ENCODE measurements at regions not wholly inside any gene's neighbourhood (a gene's known extent, or its start where the extent isn't known, plus 50 kb on each side); places are given as distances from the start of the nearest gene placed in this dataset.

DNA sequence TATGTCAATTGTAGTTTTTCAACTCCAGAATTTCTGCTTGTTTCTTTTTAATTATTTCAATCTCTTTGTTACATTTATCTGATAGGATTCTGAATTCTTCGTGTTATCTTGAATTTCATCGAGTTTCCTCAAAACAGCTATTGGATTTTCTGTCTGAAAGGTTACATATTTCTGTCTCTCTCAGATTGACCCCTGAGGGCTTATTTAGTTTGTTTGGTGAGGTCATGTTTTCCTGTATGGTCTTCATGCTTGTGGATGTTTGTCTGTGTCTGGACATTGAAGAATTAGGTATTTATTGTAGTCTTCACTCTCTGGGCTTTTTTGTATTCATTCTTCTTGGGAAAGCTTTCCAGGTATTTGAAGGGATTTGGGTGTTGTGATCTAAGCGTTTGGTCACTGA, 85.6 kb downstream of the SNAPC1 start:
- no peak overlapping the region for H3K27ac ChIP-seq
- DNase-seq (ENCODE audit: low spot score in 2 of 2), result no peak
- peaks cover 0 to 30% (median 4%) of the 10 kb centered on the region in 4 donors for H3K9me3 ChIP-seq
- no peak overlapping the region for H3K4me3 ChIP-seq
- H3K36me3 ChIP-seq, result no peaks in the 10 kb centered on the region
- TF ChIP-seq EP300 (IDR thresholded peaks at IDR 0.05) (no peak), POLR2A (IDR thresholded peaks at IDR 0.05) (no peak)
- TF ChIP-seq, protein P1, sequence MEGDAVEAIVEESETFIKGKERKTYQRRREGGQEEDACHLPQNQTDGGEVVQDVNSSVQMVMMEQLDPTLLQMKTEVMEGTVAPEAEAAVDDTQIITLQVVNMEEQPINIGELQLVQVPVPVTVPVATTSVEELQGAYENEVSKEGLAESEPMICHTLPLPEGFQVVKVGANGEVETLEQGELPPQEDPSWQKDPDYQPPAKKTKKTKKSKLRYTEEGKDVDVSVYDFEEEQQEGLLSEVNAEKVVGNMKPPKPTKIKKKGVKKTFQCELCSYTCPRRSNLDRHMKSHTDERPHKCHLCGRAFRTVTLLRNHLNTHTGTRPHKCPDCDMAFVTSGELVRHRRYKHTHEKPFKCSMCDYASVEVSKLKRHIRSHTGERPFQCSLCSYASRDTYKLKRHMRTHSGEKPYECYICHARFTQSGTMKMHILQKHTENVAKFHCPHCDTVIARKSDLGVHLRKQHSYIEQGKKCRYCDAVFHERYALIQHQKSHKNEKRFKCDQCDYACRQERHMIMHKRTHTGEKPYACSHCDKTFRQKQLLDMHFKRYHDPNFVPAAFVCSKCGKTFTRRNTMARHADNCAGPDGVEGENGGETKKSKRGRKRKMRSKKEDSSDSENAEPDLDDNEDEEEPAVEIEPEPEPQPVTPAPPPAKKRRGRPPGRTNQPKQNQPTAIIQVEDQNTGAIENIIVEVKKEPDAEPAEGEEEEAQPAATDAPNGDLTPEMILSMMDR (IDR thresholded peaks at IDR 0.05), result no peak
- H3K27me3 ChIP-seq, result no peaks in the 10 kb centered on the region
- 84 to 89% methylated on average over 3 of the region's 3 CpGs for whole genome bisulfite sequencing, 2 donors
- H3K4me1 ChIP-seq, result no peaks in the 10 kb centered on the region

DNA sequence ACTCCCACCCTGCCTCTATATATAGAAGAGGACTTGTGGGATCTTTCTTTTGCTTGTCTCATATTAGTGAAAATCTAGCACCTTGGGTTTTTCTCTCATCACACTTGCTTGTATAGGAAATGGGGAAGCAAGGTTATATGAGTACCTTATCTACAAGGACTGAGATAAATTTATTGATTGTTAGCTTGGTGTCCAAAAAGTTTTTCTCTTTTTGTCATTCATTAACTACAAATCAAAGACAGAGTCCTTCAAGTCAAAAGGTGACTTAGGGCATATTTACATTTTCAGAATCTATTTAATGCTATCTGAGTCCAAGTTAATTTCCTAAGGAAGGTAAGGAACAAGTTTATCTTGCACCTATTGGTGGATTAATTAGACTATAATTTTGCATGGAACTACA, 92.7 kb downstream of the SNAPC1 start:
- no peak for DNase-seq (ENCODE audit: low spot score in 2 of 2)
- Histone ChIP-seq H3K4me1 (no peaks in the 10 kb centered on the region), H3K9me3 (no peaks in the 10 kb centered on the region), H3K27ac (no peak overlapping the region), H3K4me3 (no peak overlapping the region), H3K36me3 (no peaks in the 10 kb centered on the region), H3K27me3 (no peaks in the 10 kb centered on the region)
- TF ChIP-seq EP300 (IDR thresholded peaks at IDR 0.05) (no peak), POLR2A (IDR thresholded peaks at IDR 0.05) (no peak)
- TF ChIP-seq, protein P1 (IDR thresholded peaks at IDR 0.05), result no peak

DNA sequence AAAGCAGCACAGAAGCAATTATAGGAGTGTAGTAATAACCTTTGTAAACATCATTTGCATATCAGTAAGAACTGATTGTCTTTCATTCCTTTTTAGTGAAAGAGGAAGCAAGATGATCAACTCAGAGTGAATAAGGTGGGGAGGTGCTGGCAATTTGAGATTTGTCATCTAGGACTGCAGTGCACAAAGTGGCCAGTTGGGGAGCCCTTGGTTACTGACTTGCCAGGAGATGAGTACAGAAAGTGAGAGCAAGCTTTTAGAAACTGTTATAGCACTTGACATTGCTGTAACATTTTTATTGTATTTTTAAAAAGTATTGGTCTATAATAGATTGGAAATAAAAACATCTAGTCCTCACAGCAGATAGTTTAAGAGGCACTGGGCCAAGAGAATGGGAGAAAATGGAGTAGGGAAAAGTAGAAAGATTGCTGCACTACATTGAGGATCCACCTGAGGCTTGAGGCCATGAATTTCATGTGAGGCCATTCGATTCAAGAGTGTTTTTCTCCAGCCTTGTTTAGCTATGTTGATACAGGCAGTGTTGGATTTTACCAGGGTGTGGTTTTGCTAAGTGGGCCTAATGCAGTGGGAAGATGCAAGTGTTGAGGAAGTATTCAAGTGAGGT, 98.2 kb downstream of the SNAPC1 start:
- Histone ChIP-seq H3K9me3 (peaks cover 0 to 8% (median 0%) of the 10 kb centered on the region in 4 donors), H3K27me3 (no peaks in the 10 kb centered on the region), H3K36me3 (no peaks in the 10 kb centered on the region), H3K27ac (no peak overlapping the region), H3K4me1 (no peaks in the 10 kb centered on the region), H3K4me3 (no peak overlapping the region)
- TF ChIP-seq POLR2A (IDR thresholded peaks at IDR 0.05), result no peak
- no peak for TF ChIP-seq EP300 (IDR thresholded peaks at IDR 0.05)
- TF ChIP-seq, protein P1 (IDR thresholded peaks at IDR 0.05), result peak in 4 of 5 experiments; percentile 17 to 70 (median 44)
- DNase-seq (ENCODE audit: low spot score in 2 of 2), result peak in 1 of 2 donors; percentile 47
- WGBS, 2 donors, result 68 to 69% methylated on average over 1 of the region's 1 CpG

DNA sequence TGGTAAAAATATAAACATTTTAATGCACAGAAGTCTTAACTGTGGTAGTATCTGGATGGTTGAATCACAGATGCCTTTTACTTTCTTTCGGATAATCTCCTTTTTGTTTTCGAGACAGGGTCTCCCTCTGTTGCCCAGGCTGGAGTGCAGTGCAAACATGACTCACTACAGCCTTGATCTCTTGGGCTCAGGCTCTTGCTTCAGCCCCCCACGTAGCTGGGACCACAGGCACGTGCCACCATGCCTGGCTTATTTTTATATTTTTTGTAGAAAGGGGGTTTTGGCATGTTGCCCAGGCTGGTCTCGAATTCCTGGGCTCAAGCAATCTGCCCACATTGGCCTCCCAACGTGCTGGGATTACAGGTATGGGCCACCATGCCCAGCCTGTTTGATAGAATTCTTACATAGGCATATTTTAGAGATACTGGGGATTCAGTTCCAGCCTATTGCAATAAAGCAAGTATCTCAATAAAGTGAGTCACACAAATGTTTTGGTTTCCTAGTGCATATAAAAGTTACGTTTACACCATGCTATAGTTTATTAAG, 99.2 kb downstream of the SNAPC1 start:
- TF ChIP-seq POLR2A (IDR thresholded peaks at IDR 0.05) (no peak), EP300 (IDR thresholded peaks at IDR 0.05) (no peak)
- TF ChIP-seq, protein P1 (IDR thresholded peaks at IDR 0.05), result no peak
- Histone ChIP-seq H3K4me3 (no peak overlapping the region), H3K27ac (no peak overlapping the region), H3K9me3 (peaks cover 0 to 8% (median 0%) of the 10 kb centered on the region in 4 donors), H3K27me3 (no peaks in the 10 kb centered on the region), H3K4me1 (no peaks in the 10 kb centered on the region), H3K36me3 (no peaks in the 10 kb centered on the region)
- DNase-seq (ENCODE audit: low spot score in 2 of 2), result no peak
- 65 to 78% methylated on average over 7 of the region's 7 CpGs for WGBS, 2 donors

DNA sequence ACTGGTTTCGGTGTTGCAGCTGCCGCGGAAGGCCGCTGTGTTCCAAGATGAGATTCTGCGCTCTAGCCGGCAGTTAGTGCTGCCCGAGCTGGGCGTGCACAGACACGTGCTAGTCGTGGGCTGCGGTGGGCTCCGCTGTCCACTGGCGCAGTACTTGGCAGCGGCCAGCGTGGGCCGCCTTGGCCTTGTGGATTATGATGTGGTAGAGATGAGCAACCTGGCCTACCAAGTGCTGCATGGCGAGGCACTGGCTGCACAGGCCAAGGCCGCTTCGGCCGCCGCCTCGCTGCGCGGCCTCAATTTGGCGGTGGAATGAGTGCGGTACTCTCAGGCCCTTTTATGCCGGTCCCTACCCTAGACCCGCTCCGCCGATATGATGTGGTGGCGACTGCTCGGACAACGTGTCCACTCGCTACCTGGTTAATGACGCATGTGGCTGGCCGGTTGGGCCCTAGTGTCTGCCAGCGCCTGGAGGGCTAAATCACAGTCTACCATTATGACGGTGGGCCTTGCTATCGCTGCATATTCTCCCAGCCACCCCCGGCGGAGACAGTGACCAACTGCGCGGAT, 102.2 kb downstream of the SNAPC1 start:
- peaks cover 0 to 8% (median 0%) of the 10 kb centered on the region in 4 donors for H3K9me3 ChIP-seq
- H3K4me3 ChIP-seq, result no peak overlapping the region
- no peak for DNase-seq (ENCODE audit: low spot score in 2 of 2)
- H3K4me1 ChIP-seq, result no peaks in the 10 kb centered on the region
- no peaks in the 10 kb centered on the region for H3K36me3 ChIP-seq
- H3K27me3 ChIP-seq, result no peaks in the 10 kb centered on the region
- H3K27ac ChIP-seq, result no peak overlapping the region
- TF ChIP-seq, protein P1 (IDR thresholded peaks at IDR 0.05), result no peak
- TF ChIP-seq POLR2A (IDR thresholded peaks at IDR 0.05) (no peak), EP300 (IDR thresholded peaks at IDR 0.05) (no peak)
- whole genome bisulfite sequencing, 2 donors, result 83 to 97% methylated on average over 40 to 42 of the region's 43 CpGs
